GM23338 (cell line): ENCODE measurements at regions not wholly inside any gene's neighbourhood (a gene's known extent, or its start where the extent isn't known, plus 50 kb on each side); places are given as distances from the start of the nearest gene placed in this dataset.

Source experiments
- ATAC-seq: fragments of 200-7000 bp; cut with Tn5 transposase; 3 replicates; pipeline ENCODE4 v1.9.1; 2020
- DNase-seq: peaks from one replicate; pipeline ENCODE4 v3.0.0-alpha.2; 2015; ENCODE audit warnings: low spot score
- H2AFZ ChIP-seq: fragments of 200-600 bp; sonication (generic); 2 replicates; pipeline ENCODE4 v1.8.0; 2016; ENCODE audit warnings: antibody characterized with exemption, mild to moderate bottlenecking, moderate library complexity
- H3F3A ChIP-seq: fragments of 200-600 bp; sonication (generic); replicated peaks from 2 replicates; pipeline ENCODE4 v1.8.0; 2017; ENCODE audit warnings: antibody characterized with exemption, mixed run types, low read depth
- H3K27ac ChIP-seq: fragments of 200-600 bp; sonication (generic); 2 replicates; pipeline ENCODE4 v1.6.1; 2016; ENCODE audit warnings: low read depth
- H3K27me3 ChIP-seq: fragments of 200-600 bp; sonication (generic); 2 replicates; pipeline ENCODE4 v1.8.0; 2016; ENCODE audit warnings: mild to moderate bottlenecking, mixed run types, moderate library complexity; ENCODE audit not compliant: insufficient read depth
- H3K36me3 ChIP-seq: fragments of 200-600 bp; sonication (generic); 2 replicates; pipeline ENCODE4 v1.8.0; 2016; ENCODE audit warnings: mild to moderate bottlenecking; ENCODE audit not compliant: insufficient read depth
- H3K4me1 ChIP-seq: fragments of 200-600 bp; sonication (generic); 2 replicates; pipeline ENCODE4 v1.8.0; 2016; ENCODE audit warnings: mild to moderate bottlenecking, moderate library complexity; ENCODE audit not compliant: insufficient read depth
- H3K4me2 ChIP-seq: fragments of 200-600 bp; sonication (generic); 2 replicates; pipeline ENCODE4 v1.7.1; 2017; ENCODE audit warnings: mixed run types
- H3K4me3 ChIP-seq: fragments of 200-600 bp; sonication (generic); 2 replicates; pipeline ENCODE4 v1.6.1; 2016; ENCODE audit warnings: mixed run types
- H3K79me2 ChIP-seq: fragments of 200-600 bp; sonication (generic); replicated peaks from 2 replicates; pipeline ENCODE4 v1.8.0; 2017; ENCODE audit warnings: mild to moderate bottlenecking; ENCODE audit not compliant: insufficient read depth
- H3K9me2 ChIP-seq: fragments of 200-600 bp; sonication (generic); 2 replicates; pipeline ENCODE4 v1.8.0; 2017; ENCODE audit not compliant: insufficient read depth
- H4K20me1 ChIP-seq: fragments of 200-600 bp; sonication (generic); replicated peaks from 2 replicates; pipeline ENCODE4 v1.8.0; 2017; ENCODE audit warnings: mild to moderate bottlenecking; ENCODE audit not compliant: insufficient read depth
- H3K27ac Mint-ChIP-seq: 2 replicates; pipeline ENCODE4 v1.8.0; 2020; ENCODE audit warnings: inconsistent platforms, mild to moderate bottlenecking, moderate library complexity, mixed read lengths
- H3K27me3 Mint-ChIP-seq: 3 replicates; pipeline ENCODE4 v1.8.0; 2022; ENCODE audit warnings: low read depth, mild to moderate bottlenecking, moderate library complexity, mixed read lengths, inconsistent platforms; ENCODE audit not compliant: insufficient read depth, poor library complexity
- H3K36me3 Mint-ChIP-seq: 3 replicates; pipeline ENCODE4 v1.8.0; 2021; ENCODE audit warnings: low read depth, mild to moderate bottlenecking, inconsistent platforms, moderate library complexity, mixed read lengths
- H3K4me1 Mint-ChIP-seq: 3 replicates; pipeline ENCODE4 v1.8.0; 2020; ENCODE audit warnings: mild to moderate bottlenecking, inconsistent platforms, mixed read lengths
- H3K4me3 Mint-ChIP-seq: 3 replicates; pipeline ENCODE4 v1.8.0; 2021; ENCODE audit warnings: moderate library complexity, mild to moderate bottlenecking, inconsistent platforms, mixed read lengths
- H3K9me3 Mint-ChIP-seq: 3 replicates; pipeline ENCODE4 v1.8.0; 2020; ENCODE audit warnings: moderate library complexity, mild to moderate bottlenecking, inconsistent platforms, mixed read lengths
- CREB1 ChIP-seq: fragments of 250-450 bp; sonication (Bioruptor Pico); IDR thresholded peaks from 2 replicates; pipeline ENCODE4 v1.5.0; 2020; ENCODE audit warnings: low read depth, mild to moderate bottlenecking, moderate library complexity
- ETS1 ChIP-seq: IDR thresholded peaks from 2 replicates; pipeline ENCODE4 v1.6.1; 2016; ENCODE audit warnings: antibody characterized with exemption
- EZH2 ChIP-seq: fragments of 200-600 bp; sonication (generic); IDR thresholded peaks from one replicate; pipeline ENCODE4 v1.8.0; 2017; ENCODE audit warnings: antibody characterized with exemption, mild to moderate bottlenecking, low read depth; ENCODE audit not compliant: unreplicated experiment
- EZH2phosphoT487 ChIP-seq: fragments of 200-600 bp; sonication (generic); IDR thresholded peaks from one replicate; pipeline ENCODE4 v1.8.1; 2018; ENCODE audit warnings: antibody characterized with exemption; ENCODE audit not compliant: unreplicated experiment
- JUNB ChIP-seq: IDR thresholded peaks from one replicate; pipeline ENCODE4 v1.6.1; 2016; ENCODE audit warnings: antibody characterized with exemption; ENCODE audit not compliant: unreplicated experiment
- POLR2AphosphoS5 ChIP-seq: IDR thresholded peaks from 2 replicates; pipeline ENCODE4 v1.6.1; 2016; ENCODE audit warnings: antibody characterized with exemption, low read depth
- STAT1 ChIP-seq: IDR thresholded peaks from one replicate; pipeline ENCODE4 v1.6.1; 2016; ENCODE audit warnings: antibody characterized with exemption; ENCODE audit not compliant: unreplicated experiment
- ZNF114 ChIP-seq: fragments of 250-450 bp; sonication (Bioruptor Pico); IDR thresholded peaks from 2 replicates; pipeline ENCODE4 v1.5.0; 2020; ENCODE audit warnings: mild to moderate bottlenecking, moderate library complexity
- ZNF331 ChIP-seq: fragments of 250-450 bp; sonication (Bioruptor Pico); IDR thresholded peaks from 2 replicates; pipeline ENCODE4 v1.5.0; 2020; ENCODE audit warnings: low read depth, mild to moderate bottlenecking, moderate library complexity
- ZNF462 ChIP-seq: fragments of 250-450 bp; sonication (Bioruptor Pico); IDR thresholded peaks from 2 replicates; pipeline ENCODE4 v1.5.0; 2020; ENCODE audit warnings: mild to moderate bottlenecking, moderate library complexity
- TF ChIP-seq, protein P1 (sequence below), 2 experiments: fragments of 200-600 bp in 1 of 2; sonication (generic) in 1 of 2; conservative IDR thresholded peaks; 2 replicates each; pipeline versions ENCODE4 v1.5.1 to v1.6.1; 2016 to 2017; ENCODE audit warnings: antibody characterized with exemption in 2 of 2, low read depth in 2 of 2, mild to moderate bottlenecking in 2 of 2, moderate library complexity in 1 of 2

- no peak for TF ChIP-seq EZH2
- TF ChIP-seq, protein P1, sequence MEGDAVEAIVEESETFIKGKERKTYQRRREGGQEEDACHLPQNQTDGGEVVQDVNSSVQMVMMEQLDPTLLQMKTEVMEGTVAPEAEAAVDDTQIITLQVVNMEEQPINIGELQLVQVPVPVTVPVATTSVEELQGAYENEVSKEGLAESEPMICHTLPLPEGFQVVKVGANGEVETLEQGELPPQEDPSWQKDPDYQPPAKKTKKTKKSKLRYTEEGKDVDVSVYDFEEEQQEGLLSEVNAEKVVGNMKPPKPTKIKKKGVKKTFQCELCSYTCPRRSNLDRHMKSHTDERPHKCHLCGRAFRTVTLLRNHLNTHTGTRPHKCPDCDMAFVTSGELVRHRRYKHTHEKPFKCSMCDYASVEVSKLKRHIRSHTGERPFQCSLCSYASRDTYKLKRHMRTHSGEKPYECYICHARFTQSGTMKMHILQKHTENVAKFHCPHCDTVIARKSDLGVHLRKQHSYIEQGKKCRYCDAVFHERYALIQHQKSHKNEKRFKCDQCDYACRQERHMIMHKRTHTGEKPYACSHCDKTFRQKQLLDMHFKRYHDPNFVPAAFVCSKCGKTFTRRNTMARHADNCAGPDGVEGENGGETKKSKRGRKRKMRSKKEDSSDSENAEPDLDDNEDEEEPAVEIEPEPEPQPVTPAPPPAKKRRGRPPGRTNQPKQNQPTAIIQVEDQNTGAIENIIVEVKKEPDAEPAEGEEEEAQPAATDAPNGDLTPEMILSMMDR (conservative IDR thresholded peaks at IDR 0.05; ENCODE audit: low read depth in 2 of 2), result no peak
- no peak for TF ChIP-seq STAT1
- no peak for TF ChIP-seq JUNB
Observed at GRCh38 chr10:21238044-21238443, 287.4 kb downstream of the SKIDA1 start (continued).

DNA sequence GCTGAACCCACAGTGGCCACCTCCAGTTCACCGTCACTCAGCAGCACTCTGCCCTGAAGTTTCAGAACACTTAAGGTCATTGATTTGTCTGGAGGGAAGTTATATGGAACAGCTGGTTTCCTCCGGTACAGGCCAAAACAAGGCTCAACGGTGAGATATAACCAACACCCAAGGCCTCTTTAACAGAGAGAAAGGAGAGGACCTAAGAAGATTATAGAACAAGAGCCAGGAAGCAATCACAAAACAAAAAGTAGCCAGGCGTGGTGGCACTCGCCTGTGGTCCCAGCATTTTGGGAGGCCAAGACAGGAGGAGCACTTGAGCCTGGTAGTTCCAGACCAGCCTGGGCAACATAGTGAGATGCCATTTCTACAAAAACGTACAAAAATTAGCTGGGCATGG, 290.7 kb downstream of the SKIDA1 start:
- Mint-ChIP-seq H3K36me3 (peaks cover 8% of the 10 kb centered on the region; the same call in 2 of the 3 replicates), H3K27ac (no peak overlapping the region)
- H3K4me2 ChIP-seq, result no peak overlapping the region
- TF ChIP-seq EZH2phosphoT487 (no peak), JUNB (no peak), ETS1 (no peak), POLR2AphosphoS5 (no peak), ZNF114 (CRISPR knock-in tag) (no peak), CREB1 (CRISPR knock-in tag) (no peak), EZH2 (no peak), ZNF331 (CRISPR knock-in tag) (no peak), ZNF462 (CRISPR knock-in tag) (no peak)
- TF ChIP-seq, protein P1 (conservative IDR thresholded peaks at IDR 0.05; ENCODE audit: low read depth in 2 of 2), result no peak

More for the DNA sequence above, 290.7 kb downstream of the SKIDA1 start:
- H3K4me3 Mint-ChIP-seq, result no peak overlapping the region
- Histone ChIP-seq H3K9me2 (0 out of 2 replicates have a peak, but pooled peaks cover 4% of the 10 kb centered on the region), H3K79me2 (no peaks in the 10 kb centered on the region), H4K20me1 (no peaks in the 10 kb centered on the region), H3F3A (no peaks in the 10 kb centered on the region), H3K36me3 (no peaks in the 10 kb centered on the region), H3K4me1 (no peaks in the 10 kb centered on the region), H3K27ac (no peak overlapping the region), H3K4me3 (no peak overlapping the region), H3K27me3 (no peaks in the 10 kb centered on the region), H2AFZ (no peak overlapping the region)
- peaks cover 7% of the 10 kb centered on the region for H3K27me3 Mint-ChIP-seq
- no peak for DNase-seq
- peaks cover 17% of the 10 kb centered on the region for H3K9me3 Mint-ChIP-seq
- no peaks in the 10 kb centered on the region; the same call in 2 of the 3 replicates for H3K4me1 Mint-ChIP-seq
- ATAC-seq, result no peak
